ENCODE measurements at regions not wholly inside any gene's neighbourhood (a gene's known extent, or its start where the extent isn't known, plus 50 kb on each side); places are given as distances from the start of the nearest gene placed in this dataset.

DNA sequence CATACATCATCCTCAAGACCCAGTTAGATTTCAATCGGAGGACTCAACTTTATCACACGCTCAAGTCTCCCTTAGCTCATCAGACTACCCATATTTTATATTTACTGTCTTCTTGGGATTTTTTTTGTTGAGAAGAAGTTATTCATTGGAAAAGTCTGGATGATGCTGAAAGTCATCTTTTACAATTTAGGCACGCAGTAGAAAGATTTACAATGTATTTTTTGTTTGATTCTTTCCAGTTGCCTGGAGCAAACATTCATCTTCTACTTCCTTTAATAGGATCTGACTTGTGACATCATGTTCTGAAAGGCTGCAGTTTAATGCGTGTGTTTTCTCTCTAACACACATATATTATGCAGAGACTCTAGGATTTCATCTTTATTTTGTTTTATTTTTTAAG, 235.7 kb downstream of the DOK5 start:
- Histone ChIP-seq H3K27me3 (replicated peaks; ENCODE audit: control insufficient read depth, insufficient read depth, low read length) (no peaks in the 10 kb centered on the region), H3K36me3 (ENCODE audit: control insufficient read depth, insufficient read depth, low read length) (no peaks in the 10 kb centered on the region), H3K9me3 (no peaks in the 10 kb centered on the region), H3K4me3 (ENCODE audit: low read depth, low read length) (no peak overlapping the region), H3K4me1 (no peaks in the 10 kb centered on the region)
- Mint-ChIP-seq H3K4me1 (ENCODE audit: low read depth, unreplicated experiment) (no peaks in the 10 kb centered on the region), H3K27me3 (ENCODE audit: insufficient read depth, unreplicated experiment) (peaks cover 13% of the 10 kb centered on the region), H3K36me3 (ENCODE audit: insufficient read depth, unreplicated experiment) (no peaks in the 10 kb centered on the region), H3K4me3 (ENCODE audit: unreplicated experiment) (no peak overlapping the region), H3K27ac (ENCODE audit: unreplicated experiment) (no peak overlapping the region), H3K9me3 (ENCODE audit: unreplicated experiment) (no peaks in the 10 kb centered on the region)
- CTCF ChIA-PET, result no interaction called here
- no peak for DNase-seq
- intact Hi-C loops (cut with micrococcal nuclease; ENCODE audit: unreplicated experiment), result no loop called here
- POLR2A ChIA-PET, result no interaction called here
- no TSS peak for BruUV-seq (replicated peaks)
- TF ChIP-seq, protein P1, sequence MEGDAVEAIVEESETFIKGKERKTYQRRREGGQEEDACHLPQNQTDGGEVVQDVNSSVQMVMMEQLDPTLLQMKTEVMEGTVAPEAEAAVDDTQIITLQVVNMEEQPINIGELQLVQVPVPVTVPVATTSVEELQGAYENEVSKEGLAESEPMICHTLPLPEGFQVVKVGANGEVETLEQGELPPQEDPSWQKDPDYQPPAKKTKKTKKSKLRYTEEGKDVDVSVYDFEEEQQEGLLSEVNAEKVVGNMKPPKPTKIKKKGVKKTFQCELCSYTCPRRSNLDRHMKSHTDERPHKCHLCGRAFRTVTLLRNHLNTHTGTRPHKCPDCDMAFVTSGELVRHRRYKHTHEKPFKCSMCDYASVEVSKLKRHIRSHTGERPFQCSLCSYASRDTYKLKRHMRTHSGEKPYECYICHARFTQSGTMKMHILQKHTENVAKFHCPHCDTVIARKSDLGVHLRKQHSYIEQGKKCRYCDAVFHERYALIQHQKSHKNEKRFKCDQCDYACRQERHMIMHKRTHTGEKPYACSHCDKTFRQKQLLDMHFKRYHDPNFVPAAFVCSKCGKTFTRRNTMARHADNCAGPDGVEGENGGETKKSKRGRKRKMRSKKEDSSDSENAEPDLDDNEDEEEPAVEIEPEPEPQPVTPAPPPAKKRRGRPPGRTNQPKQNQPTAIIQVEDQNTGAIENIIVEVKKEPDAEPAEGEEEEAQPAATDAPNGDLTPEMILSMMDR (IDR thresholded peaks at IDR 0.05; ENCODE audit: insufficient read depth in 1 of 2, low read depth in 1 of 2, low read length in 1 of 2, severe bottlenecking in 1 of 2, unreplicated experiment in 1 of 2), result no peak

DNA sequence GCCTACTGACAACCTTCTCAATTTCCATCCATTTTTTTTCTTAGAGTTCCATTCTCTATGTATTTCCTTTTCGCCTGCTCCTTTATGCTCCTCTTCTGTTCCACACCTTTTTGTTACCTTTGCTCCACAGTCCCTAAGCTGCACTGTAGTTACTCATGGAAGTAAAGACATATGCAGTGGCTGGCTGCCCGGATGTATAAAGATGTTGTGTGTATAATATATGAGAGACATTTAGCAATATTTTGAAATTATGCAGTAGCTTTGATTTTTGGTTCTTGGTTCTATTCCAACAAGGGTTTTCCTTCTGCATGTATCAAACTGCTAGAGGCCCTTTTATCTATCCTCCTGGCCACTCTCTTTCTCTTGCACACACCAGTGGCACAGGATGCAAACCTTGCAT, 234.9 kb downstream of the DOK5 start:
- no peak for DNase-seq
- Histone ChIP-seq H3K36me3 (ENCODE audit: control insufficient read depth, insufficient read depth, low read length) (no peaks in the 10 kb centered on the region), H3K4me3 (ENCODE audit: low read depth, low read length) (no peak overlapping the region), H3K9me3 (no peaks in the 10 kb centered on the region), H3K27me3 (replicated peaks; ENCODE audit: control insufficient read depth, insufficient read depth, low read length) (no peaks in the 10 kb centered on the region), H3K4me1 (no peaks in the 10 kb centered on the region)
- Mint-ChIP-seq H3K36me3 (ENCODE audit: insufficient read depth, unreplicated experiment) (no peaks in the 10 kb centered on the region), H3K27ac (ENCODE audit: unreplicated experiment) (no peak overlapping the region), H3K9me3 (ENCODE audit: unreplicated experiment) (no peaks in the 10 kb centered on the region), H3K4me1 (ENCODE audit: low read depth, unreplicated experiment) (no peaks in the 10 kb centered on the region), H3K4me3 (ENCODE audit: unreplicated experiment) (no peak overlapping the region), H3K27me3 (ENCODE audit: insufficient read depth, unreplicated experiment) (peaks cover 11% of the 10 kb centered on the region)
- ChIA-PET POLR2A (no interaction called here), CTCF (no interaction called here)
- intact Hi-C loops (cut with micrococcal nuclease; ENCODE audit: unreplicated experiment), result no loop called here
- TF ChIP-seq, protein P1 (IDR thresholded peaks at IDR 0.05; ENCODE audit: insufficient read depth in 1 of 2, low read depth in 1 of 2, low read length in 1 of 2, severe bottlenecking in 1 of 2, unreplicated experiment in 1 of 2), result no peak
- BruUV-seq (replicated peaks), result no TSS peak

DNA sequence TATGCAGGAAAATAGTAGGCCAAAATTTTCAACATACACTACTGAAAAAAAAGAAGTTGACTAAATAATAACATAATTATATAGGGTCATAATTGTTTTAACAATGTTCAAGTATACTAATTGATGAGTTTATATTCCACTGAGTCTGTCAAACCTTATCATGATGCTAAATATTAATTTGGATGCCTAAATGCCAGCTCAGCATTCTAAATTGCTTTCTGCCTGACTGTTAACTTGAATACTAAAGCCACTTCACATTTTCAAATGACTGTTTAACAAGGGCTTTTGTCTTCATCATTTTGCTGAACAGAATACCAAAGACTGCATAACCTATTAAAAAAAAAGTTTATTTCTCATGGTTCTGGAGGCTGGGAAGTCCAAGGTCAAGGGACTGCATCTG, 232.8 kb downstream of the DOK5 start:
- Mint-ChIP-seq H3K9me3 (ENCODE audit: unreplicated experiment) (no peaks in the 10 kb centered on the region), H3K4me3 (ENCODE audit: unreplicated experiment) (no peak overlapping the region), H3K4me1 (ENCODE audit: low read depth, unreplicated experiment) (no peaks in the 10 kb centered on the region), H3K36me3 (ENCODE audit: insufficient read depth, unreplicated experiment) (no peaks in the 10 kb centered on the region), H3K27ac (ENCODE audit: unreplicated experiment) (no peak overlapping the region), H3K27me3 (ENCODE audit: insufficient read depth, unreplicated experiment) (peaks cover 13% of the 10 kb centered on the region)
- Histone ChIP-seq H3K36me3 (ENCODE audit: control insufficient read depth, insufficient read depth, low read length) (no peaks in the 10 kb centered on the region), H3K4me1 (no peaks in the 10 kb centered on the region), H3K4me3 (ENCODE audit: low read depth, low read length) (no peak overlapping the region), H3K9me3 (no peaks in the 10 kb centered on the region), H3K27me3 (replicated peaks; ENCODE audit: control insufficient read depth, insufficient read depth, low read length) (no peaks in the 10 kb centered on the region)
- intact Hi-C loops (cut with micrococcal nuclease; ENCODE audit: unreplicated experiment), result no loop called here
- TF ChIP-seq, protein P1 (IDR thresholded peaks at IDR 0.05; ENCODE audit: insufficient read depth in 1 of 2, low read depth in 1 of 2, low read length in 1 of 2, severe bottlenecking in 1 of 2, unreplicated experiment in 1 of 2), result no peak
- CTCF ChIA-PET, result no interaction called here
- POLR2A ChIA-PET, result no interaction called here
- no peak for DNase-seq
- no TSS peak for BruUV-seq (replicated peaks)

Measured in Caco-2 (cell line).